Psoas muscle (tissue), 7 donors: ENCODE measurements at regions not wholly inside any gene's neighbourhood (a gene's known extent, or its start where the extent isn't known, plus 50 kb on each side); places are given as distances from the start of the nearest gene placed in this dataset.

ENCODE experiments used
- ATAC-seq, 4 donors: fragments of 200-7000 bp; cut with Tn5 transposase; one replicate each; pipeline ENCODE4 v1.9.1; 2020; ENCODE audit warnings: moderate library complexity in 3 of 4, mild to moderate bottlenecking in 2 of 4
- DNase-seq, 2 donors: peaks; one replicate each; pipeline ENCODE4 v3.0.0-alpha.2; 2020
- H3K27ac ChIP-seq: fragments of 200-600 bp; one replicate; pipeline ENCODE4 v1.8.0; 2022
- H3K27me3 ChIP-seq, 3 donors: fragments of 200-600 bp in 1 of 3; one replicate each; pipeline versions ENCODE4 v1.6.1 to v1.8.0; 2013 to 2022; ENCODE audit warnings: low read length in 2 of 3, mild to moderate bottlenecking in 2 of 3, moderate library complexity in 1 of 3; ENCODE audit not compliant: insufficient read depth in 3 of 3
- H3K36me3 ChIP-seq, 2 donors: fragments of 200-600 bp in 1 of 2; one replicate each; pipeline versions ENCODE4 v1.6.1 to v1.8.0; 2013 to 2022; ENCODE audit warnings: low read depth in 1 of 2, mild to moderate bottlenecking in 1 of 2, moderate library complexity in 1 of 2; ENCODE audit not compliant: insufficient read depth in 1 of 2
- H3K4me1 ChIP-seq: fragments of 200-600 bp; one replicate; pipeline ENCODE4 v1.8.0; 2022
- H3K4me3 ChIP-seq: fragments of 200-600 bp; one replicate; pipeline ENCODE4 v1.8.0; 2022; ENCODE audit warnings: mild to moderate bottlenecking
- H3K9me3 ChIP-seq: fragments of 200-600 bp; one replicate; pipeline ENCODE4 v1.8.0; 2022
- CTCF ChIP-seq: fragments of 200-600 bp; IDR thresholded peaks from one replicate; pipeline ENCODE4 v1.8.0; 2022; ENCODE audit warnings: antibody characterized with exemption
- WGBS, 3 donors: extraction: QIAGEN DNeasy Blood & Tissue Kit; methylation state at CpG; one replicate each; pipeline versions ENCODE4 v1.1.6 to v1.1.7; 2013; 5-methylcytosine and 5-hydroxymethylcytosine counted together
- intact Hi-C, 2 donors: fragments of 100-400 bp; cut with DNase I; formaldehyde crosslinking; loops; one replicate each; pipeline versions ENCODE4 v1.11.0 to v1.14.2; 2022
- donor health status: healthy with polysubstance abuse.
- donor health status: DM: no; HTN: no; CAD: no; lungs with moderate emphysema.
- donor health status: Bipolar disorder and iron deficiency.
- donor health status: healthy.
- donor health status: DM: yes; HTN: yes; CAD: no.
- donor health status: DM: no; HTN: no; CAD: no.
- donor health status: DM: yes; HTN: yes; CAD: no.

- DNase-seq (no peak), ATAC-seq (no peak)
- TF ChIP-seq CTCF, result no peak
- H3K4me3 ChIP-seq, result no peak overlapping the region
- peaks cover 3% of the 10 kb centered on the region for H3K4me1 ChIP-seq
- intact Hi-C loops, result no loop called here
- H3K27me3 ChIP-seq, result peaks cover 0 to 2% (median 0%) of the 10 kb centered on the region in 3 donors
- no peaks in the 10 kb centered on the region for H3K9me3 ChIP-seq
- no peak overlapping the region for H3K27ac ChIP-seq
- no peaks in the 10 kb centered on the region for H3K36me3 ChIP-seq
- WGBS, 3 donors, result 70 to 78% (median 73%) methylated on average over 13 of the region's 13 CpGs
Measured at GRCh38 chr14:101711041-101711856, 50.3 kb upstream of the PPP2R5C start.
